ENCODE measurements at regions not wholly inside any gene's neighbourhood (a gene's known extent, or its start where the extent isn't known, plus 50 kb on each side); places are given as distances from the start of the nearest gene placed in this dataset.
"Not testable (repeated sequence)": the region's sequence is repeated elsewhere in the genome, so short reads cannot be mapped to it uniquely, and the experiment has no call there.

GRCh38 chrX:13179100-13179499 lies 134.7 kb upstream of the FAM9C start:
- DNase-seq = no peak

DNA sequence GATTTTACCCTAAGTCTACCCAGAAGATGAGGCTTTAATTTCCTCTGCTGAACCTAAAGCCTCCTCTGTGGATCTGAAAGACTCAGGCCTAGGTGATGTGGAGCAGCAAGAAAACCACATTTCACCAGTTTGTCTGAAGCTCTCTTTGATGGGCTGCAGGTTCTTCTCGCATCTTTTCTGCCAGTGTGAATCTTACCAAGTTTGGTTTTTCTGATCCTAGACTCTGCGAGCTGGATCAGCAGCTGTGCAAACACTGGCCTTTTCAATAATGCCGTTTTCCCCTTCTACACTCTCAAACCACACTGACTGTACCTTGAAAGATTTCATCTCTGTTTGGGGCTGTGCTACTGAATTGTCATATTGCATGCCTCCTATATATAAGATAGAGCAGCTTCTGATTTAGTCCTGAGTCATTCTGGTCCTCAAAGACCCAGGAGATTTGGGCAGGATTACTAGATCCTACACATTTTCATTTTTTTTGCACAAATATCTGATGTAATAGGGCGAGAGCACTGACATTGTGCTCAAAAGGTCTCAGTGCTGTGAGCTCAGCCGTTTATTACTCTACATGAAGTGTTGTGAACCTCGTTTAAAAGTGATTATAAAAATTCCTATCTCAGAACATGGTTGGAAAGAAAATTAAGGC lies 133.6 kb upstream of the FAM9C start:
- DNase-seq = peak; percentile 21

DNA sequence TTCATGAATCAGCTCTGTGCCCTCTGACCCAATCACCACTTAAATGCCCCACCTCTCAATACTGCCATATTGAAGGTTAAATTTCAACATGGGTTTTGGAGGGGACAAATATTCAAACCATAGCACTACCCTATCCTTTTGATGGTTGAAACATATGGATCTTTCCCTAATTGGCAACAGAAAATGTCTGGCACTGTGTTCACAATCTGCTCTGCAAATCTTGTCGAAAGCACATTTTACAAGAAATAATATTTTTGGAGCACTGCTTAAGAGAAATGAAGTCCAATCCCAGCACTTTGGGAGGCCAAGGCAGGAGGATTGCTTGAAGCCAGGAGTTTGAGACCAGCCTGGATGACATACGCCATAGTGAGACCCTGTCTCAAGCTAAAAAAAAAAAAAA lies 130.6 kb upstream of the FAM9C start:
- no peak for DNase-seq

GRCh38 chrX:13170966-13171558 lies 126.6 kb upstream of the FAM9C start:
- DNase-seq = no peak

DNA sequence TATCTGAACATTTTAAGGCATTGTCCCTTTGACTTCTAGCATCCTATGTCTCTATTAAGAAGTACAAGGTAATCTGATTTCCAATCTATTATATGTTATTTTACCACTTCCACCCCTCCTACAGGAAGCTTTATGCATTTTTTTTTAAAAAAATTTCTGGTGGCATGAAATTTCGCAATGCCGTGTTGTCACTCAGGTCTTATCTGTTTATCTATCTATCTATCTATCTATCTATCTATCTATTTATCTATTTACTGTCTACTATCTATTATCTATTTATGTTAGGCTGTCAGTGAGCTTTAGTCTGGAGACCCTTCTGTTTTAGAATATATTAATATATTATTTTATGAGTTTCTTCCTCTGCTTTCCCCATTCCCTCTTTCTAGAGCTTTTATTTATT lies 125.3 kb upstream of the FAM9C start:
- no peak for DNase-seq

- no peak for DNase-seq
These were observed 123.8 kb upstream of the FAM9C start for GRCh38 chrX:13168269-13168668.

DNA sequence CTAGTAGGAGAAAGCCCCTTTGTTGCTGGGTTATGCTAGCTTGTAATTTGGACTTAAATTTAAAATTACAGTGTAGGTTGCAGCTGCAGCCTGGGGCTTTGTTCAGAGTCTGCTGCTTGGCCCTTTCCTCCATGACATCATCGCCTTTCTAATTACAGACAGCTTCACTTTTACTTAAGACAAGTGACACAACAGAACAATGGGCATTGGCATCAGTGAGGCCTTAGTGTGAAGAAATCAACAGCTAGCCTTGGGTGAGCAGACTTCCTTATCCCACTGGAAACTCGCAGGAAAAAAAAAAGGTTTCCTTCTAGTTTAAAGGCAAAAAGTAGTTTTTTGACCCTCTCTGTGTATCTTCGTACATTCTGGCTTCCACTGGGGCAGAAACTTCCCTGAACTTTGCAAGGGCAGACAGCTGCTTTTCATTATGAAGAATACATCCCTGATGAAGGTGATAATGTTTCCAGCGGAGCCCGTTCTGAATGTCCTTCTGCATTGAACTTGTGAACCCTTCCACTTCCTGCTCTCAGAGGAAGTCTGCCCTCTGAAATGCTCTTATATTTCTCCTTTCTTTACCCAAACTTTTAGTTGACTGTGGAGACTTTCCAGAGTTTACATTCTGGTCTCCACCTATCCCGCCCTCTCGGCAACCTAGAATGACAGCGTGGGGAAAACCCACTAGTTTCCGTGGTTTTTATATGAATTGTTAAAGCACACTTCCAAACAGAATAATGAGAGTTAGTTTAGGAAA lies 123.2 kb upstream of the FAM9C start:
- DNase-seq = no peak

DNA sequence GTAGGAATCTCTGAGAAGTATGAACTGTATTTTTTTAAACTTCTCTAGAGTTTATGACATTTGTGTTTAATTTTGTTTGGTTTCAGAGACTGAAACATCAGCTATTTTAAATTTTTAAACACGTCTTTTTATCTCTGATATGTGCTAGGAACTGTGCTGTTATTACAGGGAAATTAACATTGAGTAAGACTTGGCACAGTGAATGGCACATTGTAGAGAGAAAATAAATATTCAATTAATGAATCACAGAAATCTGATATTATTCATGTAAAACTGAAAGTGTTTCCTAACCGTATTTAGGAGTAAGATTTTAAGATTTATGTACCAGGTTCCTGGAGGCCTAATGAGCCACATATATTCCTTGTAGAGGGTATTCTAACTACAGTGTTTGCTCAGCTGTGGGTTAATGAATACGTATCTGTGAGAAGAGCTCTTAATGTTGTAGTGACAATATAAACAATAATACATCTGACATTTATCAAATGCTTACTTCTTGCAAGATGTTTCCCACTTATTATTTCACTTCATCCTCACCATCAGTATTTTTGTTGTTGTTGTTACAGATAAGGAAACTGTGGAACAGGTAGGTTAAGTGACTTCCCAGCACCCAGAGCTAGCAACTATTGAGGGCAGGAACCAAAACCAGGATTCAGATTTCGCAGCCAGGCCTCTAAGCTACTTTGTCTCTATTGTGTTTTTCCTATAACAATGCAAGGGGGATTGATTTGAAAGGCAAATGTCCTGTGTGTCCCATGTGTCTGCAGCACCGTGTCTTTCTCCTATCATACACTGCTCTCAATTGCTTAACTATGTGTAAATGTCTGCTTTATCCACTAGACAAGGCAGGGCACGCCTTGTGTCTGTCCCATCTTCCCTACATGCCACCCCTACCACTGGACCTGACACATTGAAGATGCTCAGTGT lies 121.1 kb upstream of the FAM9C start:
- peak; percentile 74 for DNase-seq

DNA sequence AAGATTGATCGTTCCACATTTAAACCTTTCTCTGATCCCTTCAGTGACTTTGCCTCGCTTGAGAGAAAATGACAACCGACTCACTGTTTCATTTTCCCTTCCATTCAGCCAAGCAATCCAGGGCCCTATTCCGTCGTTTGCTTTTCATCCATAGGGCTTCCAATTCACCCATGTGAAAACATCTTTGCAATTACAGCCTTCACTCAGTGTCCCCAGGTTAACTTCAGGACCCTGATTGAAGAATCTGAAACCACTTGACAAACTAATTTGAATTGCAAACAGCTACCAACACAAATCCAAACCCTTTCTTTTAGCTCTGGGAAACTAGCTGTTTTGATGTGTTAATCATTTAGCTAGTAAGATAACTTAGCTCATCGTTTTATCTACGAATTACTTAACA lies 120.2 kb upstream of the FAM9C start:
- DNase-seq = no peak

GRCh38 chrX:13162772-13163410 lies 118.5 kb upstream of the FAM9C start:
- no peak for DNase-seq

DNA sequence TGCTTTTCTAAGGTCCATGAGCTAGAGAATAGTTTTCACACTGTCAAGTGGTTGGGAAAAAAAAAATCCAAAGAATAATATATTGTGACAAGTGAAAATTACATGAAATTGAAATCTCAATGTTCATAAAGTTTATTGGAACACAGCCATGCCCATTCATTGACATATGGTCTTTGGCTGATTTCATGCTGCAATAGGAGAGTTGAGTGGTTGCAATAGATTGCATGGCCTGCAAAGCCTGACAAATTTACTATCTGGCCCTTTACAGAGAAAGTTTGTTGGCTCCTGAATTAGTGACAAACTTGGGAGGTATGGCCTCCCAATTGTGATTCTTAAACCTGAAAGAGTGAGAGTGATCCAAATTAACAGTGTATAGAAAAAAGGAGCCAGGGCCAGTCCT lies 115.5 kb upstream of the FAM9C start:
- DNase-seq = no peak

- DNase-seq = no peak
These were observed 114.5 kb upstream of the FAM9C start for GRCh38 chrX:13158911-13159310.

GRCh38 chrX:13155550-13155949 lies 111.1 kb upstream of the FAM9C start:
- DNase-seq = not testable (repeated sequence)

DNA sequence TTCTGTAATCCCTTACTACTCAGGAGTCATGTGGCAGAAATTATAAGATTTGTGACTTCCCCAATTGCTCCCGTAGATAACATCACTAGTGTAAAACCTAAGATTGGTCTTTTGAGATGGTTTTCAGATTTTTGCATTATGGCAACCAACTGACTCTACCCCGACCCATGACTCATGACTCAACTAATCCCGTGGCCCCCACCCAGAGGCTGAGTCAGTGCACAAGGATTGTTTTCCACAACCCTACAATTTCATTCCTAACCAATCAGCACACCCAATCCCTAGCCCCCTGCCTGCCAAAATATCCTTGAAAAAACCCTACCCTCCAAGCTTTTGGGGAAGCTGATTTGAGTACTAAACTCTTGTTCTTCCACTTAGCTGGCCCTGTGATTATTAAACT lies 109.4 kb upstream of the FAM9C start:
- DNase-seq = no peak

- no peak for DNase-seq
These were observed 108.2 kb upstream of the FAM9C start for GRCh38 chrX:13152518-13153185.

GRCh38 chrX:13151828-13152517 lies 107.6 kb upstream of the FAM9C start:
- DNase-seq = no peak

DNA sequence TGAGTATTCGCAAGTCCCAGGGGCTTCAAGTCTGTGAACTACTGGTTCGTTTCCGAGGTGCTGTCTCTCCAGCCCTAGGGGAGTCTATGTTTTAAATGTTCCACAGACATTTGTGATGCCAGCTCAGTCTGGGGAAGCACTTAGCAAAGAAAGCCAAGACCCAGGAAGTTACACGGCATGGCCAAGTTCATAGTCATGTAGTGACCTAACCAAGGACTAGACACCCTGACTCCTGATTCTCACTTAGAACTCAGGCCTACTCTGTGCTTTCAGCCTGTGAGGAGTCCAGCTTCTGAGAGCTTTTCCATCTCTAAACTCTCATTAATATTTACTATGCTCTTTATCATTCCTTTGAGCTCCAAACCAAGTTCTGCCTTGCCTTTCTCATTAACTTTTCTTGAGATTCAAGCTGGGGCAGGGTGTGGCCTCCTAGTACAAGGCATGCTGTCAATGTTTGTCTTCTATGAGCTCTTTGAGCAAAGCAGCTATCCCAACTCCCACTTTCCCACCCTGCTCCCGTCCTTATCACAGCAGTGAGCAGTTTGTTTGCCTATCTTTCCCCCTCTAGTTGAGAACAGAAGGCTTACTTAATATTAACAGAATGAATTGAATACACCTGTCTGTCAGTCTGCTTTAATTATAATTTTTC lies 105.4 kb upstream of the FAM9C start:
- DNase-seq = no peak

DNA sequence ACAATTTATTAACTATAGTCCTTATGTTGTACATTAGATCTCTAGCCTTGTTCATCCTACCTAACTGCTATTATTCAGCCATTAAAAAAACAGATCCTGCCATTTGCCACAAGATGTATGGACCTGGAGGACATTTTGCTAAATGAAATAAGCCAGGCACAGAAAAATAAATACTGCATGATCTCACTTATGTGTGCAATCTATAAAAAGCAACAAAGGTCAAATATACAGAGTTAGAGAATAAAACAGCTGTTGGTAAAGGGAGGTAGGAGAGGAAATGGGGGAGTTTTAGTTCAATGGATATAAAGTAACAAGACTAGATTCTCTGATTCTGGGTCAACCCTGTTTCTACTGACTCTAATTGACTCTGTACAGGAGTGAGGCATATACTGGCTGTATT lies 103.3 kb upstream of the FAM9C start:
- DNase-seq = no peak

GRCh38 chrX:13147147-13147546 lies 102.7 kb upstream of the FAM9C start:
- no peak for DNase-seq

- no peak for DNase-seq
These were observed 100.7 kb upstream of the FAM9C start for GRCh38 chrX:13144927-13145655.
